C4-2B (cell line): ENCODE measurements at regions not wholly inside any gene's neighbourhood (a gene's known extent, or its start where the extent isn't known, plus 50 kb on each side); places are given as distances from the start of the nearest gene placed in this dataset.

Experiments used
- CTCF ChIP-seq: fragments of 450-650 bp; conservative IDR thresholded peaks from 2 replicates; pipeline ENCODE4 v1.5.1; 2017; ENCODE audit warnings: mild to moderate bottlenecking
- ZFX ChIP-seq: fragments of 450-650 bp; IDR thresholded peaks from 2 replicates; pipeline ENCODE4 v1.6.1; 2017

GRCh38 chr5:154589511-154589910 lies 111.5 kb upstream of the HAND1 start:
- TF ChIP-seq CTCF: no peak
- TF ChIP-seq ZFX: no peak
